ENCODE measurements at regions not wholly inside any gene's neighbourhood (a gene's known extent, or its start where the extent isn't known, plus 50 kb on each side); places are given as distances from the start of the nearest gene placed in this dataset.

- Histone ChIP-seq H3K9ac (ENCODE audit: low read length) (no peak overlapping the region), H3K27ac (ENCODE audit: low read depth, low read length) (no peak overlapping the region), H3K27me3 (ENCODE audit: low read length) (no peaks in the 10 kb centered on the region), H3K4me2 (ENCODE audit: low read depth, low read length, poor library complexity, severe bottlenecking) (no peak overlapping the region), H2AFZ (ENCODE audit: low read depth, low read length, severe bottlenecking) (no peak overlapping the region), H3F3A (ENCODE audit: insufficient read depth) (no peaks in the 10 kb centered on the region), H3K9me3 (ENCODE audit: insufficient read depth, low read length) (no peaks in the 10 kb centered on the region), H3K79me2 (ENCODE audit: insufficient read depth, low read length) (no peaks in the 10 kb centered on the region), H4K20me1 (ENCODE audit: low read depth, low read length) (no peaks in the 10 kb centered on the region), H3K9me2 (replicated peaks; ENCODE audit: insufficient read depth, low read length) (no peaks in the 10 kb centered on the region), H3K36me3 (ENCODE audit: low read length) (no peaks in the 10 kb centered on the region), H3K4me3 (ENCODE audit: insufficient read depth, low read length, poor library complexity, severe bottlenecking) (no peak overlapping the region)
- TF ChIP-seq EZH2phosphoT487 (conservative IDR thresholded peaks at IDR 0.05; ENCODE audit: low read length) (no peak), CTCF (IDR thresholded peaks at IDR 0.05; ENCODE audit: insufficient read depth, low read length, poor library complexity, severe bottlenecking) (no peak)
Measured at GRCh38 chr2:44107086-44107740, 61.5 kb upstream of the PPM1B start.

GRCh38 chr2:44107974-44108373, 60.7 kb upstream of the PPM1B start:
- Histone ChIP-seq H3K27ac (ENCODE audit: low read depth, low read length) (no peak overlapping the region), H3K9me2 (replicated peaks; ENCODE audit: insufficient read depth, low read length) (no peaks in the 10 kb centered on the region), H3K4me2 (ENCODE audit: low read depth, low read length, poor library complexity, severe bottlenecking) (no peak overlapping the region), H3K36me3 (ENCODE audit: low read length) (no peaks in the 10 kb centered on the region), H2AFZ (ENCODE audit: low read depth, low read length, severe bottlenecking) (no peak overlapping the region), H3K27me3 (ENCODE audit: low read length) (no peaks in the 10 kb centered on the region), H3K4me3 (ENCODE audit: insufficient read depth, low read length, poor library complexity, severe bottlenecking) (no peak overlapping the region), H3K79me2 (ENCODE audit: insufficient read depth, low read length) (no peaks in the 10 kb centered on the region), H3F3A (ENCODE audit: insufficient read depth) (no peaks in the 10 kb centered on the region), H3K9ac (ENCODE audit: low read length) (no peak overlapping the region), H3K9me3 (ENCODE audit: insufficient read depth, low read length) (no peaks in the 10 kb centered on the region), H4K20me1 (ENCODE audit: low read depth, low read length) (no peaks in the 10 kb centered on the region)
- no peak for TF ChIP-seq CTCF (IDR thresholded peaks at IDR 0.05; ENCODE audit: insufficient read depth, low read length, poor library complexity, severe bottlenecking)
- TF ChIP-seq EZH2phosphoT487 (conservative IDR thresholded peaks at IDR 0.05; ENCODE audit: low read length), result no peak

- no peak overlapping the region for H3K4me3 ChIP-seq (ENCODE audit: insufficient read depth, low read length, poor library complexity, severe bottlenecking)
- no peak overlapping the region for H3K9ac ChIP-seq (ENCODE audit: low read length)
- H3K27ac ChIP-seq (ENCODE audit: low read depth, low read length), result no peak overlapping the region
- H3K9me3 ChIP-seq (ENCODE audit: insufficient read depth, low read length), result no peaks in the 10 kb centered on the region
- no peak overlapping the region for H2AFZ ChIP-seq (ENCODE audit: low read depth, low read length, severe bottlenecking)
- H3K27me3 ChIP-seq (ENCODE audit: low read length), result no peaks in the 10 kb centered on the region
- no peaks in the 10 kb centered on the region for H3K36me3 ChIP-seq (ENCODE audit: low read length)
- no peak overlapping the region for H3K4me2 ChIP-seq (ENCODE audit: low read depth, low read length, poor library complexity, severe bottlenecking)
- no peaks in the 10 kb centered on the region for H3F3A ChIP-seq (ENCODE audit: insufficient read depth)
- H4K20me1 ChIP-seq (ENCODE audit: low read depth, low read length), result no peaks in the 10 kb centered on the region
- TF ChIP-seq EZH2phosphoT487 (conservative IDR thresholded peaks at IDR 0.05; ENCODE audit: low read length) (no peak), CTCF (IDR thresholded peaks at IDR 0.05; ENCODE audit: insufficient read depth, low read length, poor library complexity, severe bottlenecking) (no peak)
- H3K9me2 ChIP-seq (replicated peaks; ENCODE audit: insufficient read depth, low read length), result no peaks in the 10 kb centered on the region
- no peaks in the 10 kb centered on the region for H3K79me2 ChIP-seq (ENCODE audit: insufficient read depth, low read length)
Measured at GRCh38 chr2:44109166-44109565, 59.5 kb upstream of the PPM1B start.

Measured in SU-DHL-6 (cell line).